Renal cortical epithelial cell (primary cell): ENCODE measurements at regions not wholly inside any gene's neighbourhood (a gene's known extent, or its start where the extent isn't known, plus 50 kb on each side); places are given as distances from the start of the nearest gene placed in this dataset.

Experiments
- DNase-seq: peaks from one replicate; pipeline ENCODE4 v3.0.0-alpha.2; 2011; ENCODE audit warnings: low read depth

DNA sequence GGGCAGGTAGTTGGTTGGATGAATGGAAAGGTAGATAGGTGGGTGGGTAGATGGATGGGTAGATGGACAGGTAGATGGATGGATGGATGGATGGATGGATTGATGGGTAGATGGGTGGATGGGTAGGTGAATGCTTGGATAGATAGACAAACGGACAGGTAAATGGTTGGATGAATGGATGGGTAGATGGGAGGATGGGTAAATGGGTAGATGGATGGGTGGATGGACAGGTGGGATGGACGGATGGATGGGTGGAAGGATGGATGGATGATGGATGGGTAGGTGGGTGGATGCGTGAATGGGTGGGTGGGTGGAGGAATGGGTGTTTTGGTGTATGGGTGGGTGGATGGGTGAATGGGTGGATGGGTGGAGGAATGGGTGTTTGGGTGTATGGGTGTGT lies 50.1 kb upstream of the ASAP2 start:
- no peak for DNase-seq

DNA sequence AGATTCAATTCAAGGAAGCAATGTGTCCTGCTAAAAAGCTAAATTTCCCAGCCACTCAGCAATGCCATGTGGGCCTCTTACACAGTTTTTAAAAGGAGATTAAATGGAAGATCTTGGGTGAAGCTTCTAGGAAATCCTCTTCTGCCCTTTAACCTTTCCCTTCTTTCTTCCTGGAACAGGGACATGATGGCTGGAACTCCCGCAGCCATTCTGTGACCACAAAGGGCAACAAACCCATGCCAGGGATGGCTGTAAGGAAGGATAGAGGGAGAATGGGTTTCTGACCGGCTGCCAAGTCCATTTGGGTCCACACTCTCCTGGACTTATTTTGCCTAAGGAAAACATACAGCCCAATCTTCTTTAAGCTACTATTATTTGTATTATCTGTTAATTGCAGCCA lies 52.6 kb upstream of the ASAP2 start:
- DNase-seq, result no peak

DNA sequence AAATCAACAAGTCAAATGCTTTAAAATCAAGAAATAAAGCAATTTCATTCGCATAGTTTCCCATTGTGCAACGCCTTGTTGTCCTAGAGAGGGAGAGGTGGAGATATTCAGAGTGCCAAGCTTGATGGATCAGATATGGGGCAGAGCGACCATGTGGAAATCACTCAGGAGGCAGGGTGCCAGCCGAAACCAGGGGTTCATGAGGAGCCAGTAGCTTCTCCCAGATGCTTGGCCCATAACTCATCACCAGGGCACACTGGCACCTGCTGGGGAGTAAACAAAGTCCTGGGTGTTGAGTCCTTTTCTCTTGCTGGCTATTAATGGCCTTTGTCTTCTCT lies 53.0 kb upstream of the ASAP2 start:
- peak; percentile 50 for DNase-seq

DNA sequence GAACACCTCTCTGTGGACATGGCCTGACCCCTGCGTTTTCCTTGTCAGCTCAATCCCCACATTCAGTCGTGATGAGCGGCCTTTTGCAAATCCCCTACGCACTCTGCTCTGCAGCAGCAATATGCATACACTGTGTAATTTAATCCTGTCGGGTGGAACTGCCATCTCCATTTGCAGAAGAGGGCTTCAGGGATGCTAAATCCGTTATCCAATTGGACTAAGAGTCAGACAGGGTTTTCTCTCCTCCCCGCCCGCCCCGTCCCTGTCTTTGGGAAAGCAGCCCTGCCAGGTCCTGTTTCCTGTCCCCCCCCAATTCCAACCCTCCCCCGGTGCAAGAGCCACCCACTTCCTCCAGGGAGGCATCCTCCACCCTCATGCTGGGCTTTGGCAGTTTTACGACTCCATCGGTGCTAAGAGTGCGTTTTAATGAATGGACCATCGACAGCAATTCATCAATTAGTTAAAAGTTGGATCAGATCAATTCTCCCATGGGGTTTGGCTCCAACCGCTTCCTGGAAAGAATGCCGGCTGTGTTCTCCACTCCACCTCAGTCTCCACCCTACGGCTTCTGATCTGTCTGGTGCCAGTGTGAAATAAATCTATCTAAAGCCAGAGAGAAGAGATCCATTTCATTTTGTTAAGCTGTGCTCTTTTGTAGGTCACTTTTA lies 53.5 kb upstream of the ASAP2 start:
- DNase-seq, result no peak

- no peak for DNase-seq
Measured at GRCh38 chr2:9150906-9151305, 55.7 kb upstream of the ASAP2 start.

DNA sequence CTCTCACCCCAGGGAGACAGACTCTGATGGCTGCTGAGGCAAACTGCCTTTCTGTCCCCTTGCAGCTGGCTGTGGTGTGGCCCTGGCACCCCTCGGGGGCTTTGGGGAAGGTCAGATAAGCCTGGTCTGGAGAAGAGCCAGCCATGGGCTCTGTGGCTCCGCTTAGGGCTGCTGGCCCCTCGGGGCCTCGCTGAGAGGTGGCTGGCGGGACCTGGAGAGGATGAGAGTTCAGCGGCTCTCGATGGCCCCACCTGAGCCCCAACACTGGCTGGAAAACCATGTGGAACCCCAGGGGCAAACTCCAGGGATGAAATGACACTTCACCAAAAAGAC lies 56.1 kb upstream of the ASAP2 start:
- DNase-seq, result no peak

DNA sequence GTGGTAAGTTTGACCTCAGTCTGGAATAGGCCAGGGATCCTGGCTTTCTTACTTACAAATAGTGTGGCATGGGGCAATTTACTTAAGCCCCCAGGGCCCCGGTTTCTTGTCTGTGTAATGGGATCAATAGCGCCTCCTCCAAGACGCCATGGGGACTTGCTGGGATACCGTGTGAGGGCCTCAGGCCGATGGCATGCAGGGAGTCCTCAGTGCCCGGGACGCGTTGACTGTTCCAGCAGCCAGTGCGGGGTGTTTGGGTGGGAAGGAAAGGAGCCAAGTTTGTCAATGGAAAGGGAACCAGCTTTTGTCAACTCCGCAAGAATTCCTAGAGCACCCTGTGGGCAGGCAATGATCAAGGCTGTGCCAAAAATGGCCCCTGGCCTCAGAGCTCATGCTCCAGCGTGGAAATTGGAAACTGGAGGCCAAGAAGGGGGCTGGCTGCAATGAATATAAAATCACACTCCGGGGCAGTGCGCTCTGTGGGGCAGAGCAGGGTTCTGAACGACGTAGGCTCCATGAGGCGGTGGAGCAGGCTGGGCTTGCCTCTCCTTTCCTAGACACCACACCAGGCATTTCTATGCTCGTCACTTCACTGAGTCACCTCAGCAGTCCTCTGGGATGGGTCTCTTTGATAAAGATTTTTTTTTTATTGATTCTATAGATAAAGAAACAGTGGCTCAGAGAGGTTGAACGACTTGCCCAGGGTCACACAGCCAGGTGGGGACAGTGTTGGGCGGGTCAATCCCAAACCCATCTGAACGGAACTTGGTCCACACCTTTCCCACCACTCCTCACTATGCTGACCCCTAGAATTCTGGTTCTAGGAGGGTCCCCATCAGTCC lies 56.7 kb upstream of the ASAP2 start:
- DNase-seq, result no peak

GRCh38 chr2:9149388-9149660 lies 57.3 kb upstream of the ASAP2 start:
- DNase-seq, result no peak

- DNase-seq, result no peak
Measured at GRCh38 chr2:9146646-9147045, 60.0 kb upstream of the ASAP2 start.

DNA sequence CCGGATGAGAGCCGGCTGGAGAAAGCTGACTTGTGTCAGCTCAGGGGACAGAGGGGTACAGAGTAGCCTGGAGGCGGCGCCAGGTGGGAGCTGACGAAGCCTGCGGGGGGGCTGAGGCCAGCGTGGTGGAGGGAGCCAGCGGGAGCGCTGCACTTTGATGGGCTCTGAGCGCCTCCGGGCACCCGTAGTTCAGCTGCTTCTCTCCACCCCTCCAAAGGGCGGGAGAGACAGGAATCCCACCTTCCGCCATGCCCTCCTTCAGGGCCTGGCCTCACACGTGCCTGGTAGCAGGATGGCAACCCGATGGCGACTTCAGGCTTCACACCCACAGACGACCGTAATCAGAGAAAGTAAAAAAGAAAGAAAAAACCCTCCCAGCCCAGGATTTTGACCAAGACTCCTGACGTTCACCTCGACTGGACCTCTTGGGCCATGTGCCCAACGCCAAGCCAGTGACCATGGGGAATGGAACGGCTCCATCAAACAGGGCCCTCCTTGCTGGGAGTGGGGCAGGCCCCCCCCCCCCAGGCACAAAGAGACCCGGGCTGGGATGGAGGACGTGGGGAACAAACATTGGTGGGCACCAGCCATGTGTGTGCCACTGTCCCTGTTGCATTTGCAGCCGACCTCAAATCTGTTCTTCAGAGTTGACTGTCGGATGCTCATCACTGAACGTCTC lies 60.7 kb upstream of the ASAP2 start:
- no peak for DNase-seq

GRCh38 chr2:9145109-9145751 lies 61.4 kb upstream of the ASAP2 start:
- no peak for DNase-seq

GRCh38 chr2:9144617-9145016 lies 62.0 kb upstream of the ASAP2 start:
- no peak for DNase-seq

- no peak for DNase-seq
Measured at GRCh38 chr2:9144046-9144445, 62.6 kb upstream of the ASAP2 start.

- no peak for DNase-seq
Measured at GRCh38 chr2:9143264-9143815, 63.3 kb upstream of the ASAP2 start.

DNA sequence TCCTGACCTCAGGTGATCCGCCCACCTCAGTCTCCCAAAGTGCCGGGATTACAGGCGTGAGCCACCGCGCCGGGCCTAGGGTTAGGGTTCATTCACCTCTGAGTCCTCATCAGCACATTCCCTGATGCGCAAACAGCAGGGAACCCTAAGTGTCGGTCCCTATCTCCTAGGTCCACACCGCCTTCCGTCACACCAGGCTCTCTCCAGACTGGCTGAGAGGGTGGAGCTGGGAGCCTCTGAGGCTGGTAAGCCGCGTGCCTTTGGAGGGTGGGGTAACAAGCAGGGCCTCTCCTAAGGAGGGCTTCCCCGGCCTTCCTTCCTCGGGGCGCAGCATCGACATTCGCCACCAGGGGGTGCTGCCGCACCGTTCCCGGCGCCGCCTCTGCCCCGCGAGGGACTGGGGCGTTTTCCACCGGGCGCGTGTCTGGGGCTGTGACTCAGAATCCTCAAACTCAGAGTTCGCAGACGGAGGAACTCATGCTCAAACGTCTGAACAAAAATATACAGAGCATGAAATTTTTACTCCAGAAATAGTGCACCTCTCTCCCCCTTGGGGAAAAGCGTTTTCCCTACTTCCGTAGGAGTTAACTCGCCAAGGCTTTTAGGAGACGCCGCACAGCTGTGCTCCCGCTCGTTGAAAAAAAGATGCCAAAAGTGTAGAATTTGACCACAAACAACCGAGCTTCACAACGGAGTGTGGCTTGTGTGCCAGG lies 63.9 kb upstream of the ASAP2 start:
- peak; percentile 71 for DNase-seq

DNA sequence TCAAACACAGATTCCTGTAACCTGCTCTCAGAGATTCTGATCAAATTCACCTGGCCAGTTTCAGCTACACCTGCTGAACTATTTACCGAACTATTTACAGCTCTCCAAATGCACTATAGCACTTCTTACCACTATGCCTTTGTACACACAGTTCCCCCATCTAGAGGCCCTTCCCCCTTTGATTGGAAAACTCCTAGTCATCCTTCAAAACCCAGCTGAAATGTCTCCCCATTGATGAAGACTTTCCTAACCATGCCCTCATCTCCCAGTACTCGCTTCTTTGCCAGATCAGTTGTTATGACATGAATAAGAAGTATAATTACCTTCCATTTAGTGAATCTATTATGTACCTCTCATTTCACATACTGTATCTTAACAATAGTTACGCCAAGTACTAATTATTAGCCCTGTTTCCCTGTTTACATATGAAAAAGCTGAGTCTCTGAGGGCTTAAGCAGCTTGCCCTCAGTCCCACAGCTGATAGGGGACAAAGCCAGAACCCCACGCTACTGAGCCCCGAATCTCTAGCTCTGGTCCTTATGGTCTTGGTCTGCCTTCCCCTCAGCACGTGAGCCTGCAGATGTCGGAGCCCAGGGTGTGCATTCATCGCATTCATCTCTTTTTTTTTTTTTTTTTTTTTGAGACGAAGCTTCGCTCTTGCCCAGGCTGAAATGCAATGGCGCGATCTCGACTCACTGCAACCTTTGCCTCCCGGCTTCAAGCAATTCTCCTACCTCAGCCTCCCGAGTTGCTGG lies 64.7 kb upstream of the ASAP2 start:
- DNase-seq, result no peak

DNA sequence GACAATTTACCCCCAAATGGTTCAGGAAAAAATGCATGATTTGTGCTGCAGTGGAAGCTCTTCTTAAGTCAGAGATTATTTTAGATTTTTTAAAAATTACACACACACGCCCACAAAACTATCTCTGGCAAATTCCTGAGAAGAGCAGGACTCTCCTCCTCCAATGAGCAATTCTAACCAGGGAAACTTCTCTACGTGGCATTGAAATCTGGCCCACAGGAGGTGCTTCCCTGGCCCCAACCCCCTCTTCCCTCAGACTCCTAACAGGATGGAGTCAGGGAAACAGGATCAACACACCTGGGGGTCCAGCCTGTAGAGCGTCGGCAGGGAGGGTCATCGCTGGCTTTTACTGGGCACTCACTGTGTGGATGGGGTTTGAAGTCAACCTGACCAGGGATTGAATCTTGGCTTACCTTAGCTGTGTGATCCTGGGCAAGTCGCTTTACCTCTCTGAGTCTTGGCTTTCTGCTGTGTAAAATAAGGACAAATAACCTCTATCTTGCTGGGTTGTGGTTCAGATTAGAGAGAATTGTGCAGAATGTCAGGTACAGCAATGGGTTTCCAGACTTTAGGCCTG lies 65.4 kb upstream of the ASAP2 start:
- DNase-seq, result no peak

DNA sequence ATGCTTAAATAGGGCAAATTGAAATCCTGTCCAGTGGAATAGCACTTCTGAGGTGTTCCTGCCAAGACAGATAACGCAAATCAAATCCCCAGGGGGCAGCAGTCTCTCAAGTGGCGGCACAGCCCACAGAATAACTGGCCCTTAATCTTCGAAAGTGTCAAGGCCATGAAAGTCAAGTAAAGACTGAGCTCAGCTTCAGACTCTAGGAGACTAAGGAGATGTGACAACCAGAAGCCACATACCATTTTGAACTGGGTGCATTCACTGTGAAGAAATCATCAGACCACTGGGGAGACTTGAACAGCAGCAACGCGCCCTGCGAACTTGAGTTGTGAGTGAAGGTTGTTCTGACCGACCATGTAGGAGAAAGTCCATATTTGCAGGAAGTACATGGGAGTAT lies 66.0 kb upstream of the ASAP2 start:
- DNase-seq, result no peak

- no peak for DNase-seq
Measured at GRCh38 chr2:9139491-9140443, 66.8 kb upstream of the ASAP2 start.
